Fibroblast of villous mesenchyme (primary cell): ENCODE measurements at regions not wholly inside any gene's neighbourhood (a gene's known extent, or its start where the extent isn't known, plus 50 kb on each side); places are given as distances from the start of the nearest gene placed in this dataset.

Source experiments
- DNase-seq: peaks from one replicate; pipeline ENCODE4 v3.0.0-alpha.2; 2010; ENCODE audit warnings: low read depth
- H3K4me3 ChIP-seq: 2 replicates; pipeline ENCODE4 v1.5.1; 2011; ENCODE audit warnings: low read depth, mild to moderate bottlenecking, low read length
- TF ChIP-seq, protein P1 (sequence below): IDR thresholded peaks from 2 replicates; pipeline ENCODE4 v1.5.1; 2012; ENCODE audit warnings: low read depth, mild to moderate bottlenecking, low read length; ENCODE audit not compliant: insufficient read depth

DNA sequence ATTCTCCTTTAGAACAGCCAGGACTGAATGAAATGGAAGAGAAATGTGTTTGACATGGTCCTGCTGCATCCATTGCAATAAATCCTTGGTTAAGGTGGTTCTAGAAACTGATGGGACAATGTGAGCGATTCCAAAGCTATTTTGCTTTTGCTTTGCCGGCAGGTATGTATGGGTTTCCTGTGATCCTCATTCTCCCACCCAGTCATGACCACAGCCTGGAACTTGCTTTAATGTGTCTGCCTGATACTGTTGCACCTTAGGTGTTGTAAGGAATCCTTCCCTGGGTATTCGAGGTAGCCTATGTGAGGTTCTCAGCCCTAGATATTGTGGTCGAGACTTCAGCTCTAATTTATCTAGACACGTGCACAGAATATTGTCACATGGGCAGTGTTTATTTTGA lies 86.1 kb downstream of the ZNF518B start:
- no peak for DNase-seq
- TF ChIP-seq, protein P1, sequence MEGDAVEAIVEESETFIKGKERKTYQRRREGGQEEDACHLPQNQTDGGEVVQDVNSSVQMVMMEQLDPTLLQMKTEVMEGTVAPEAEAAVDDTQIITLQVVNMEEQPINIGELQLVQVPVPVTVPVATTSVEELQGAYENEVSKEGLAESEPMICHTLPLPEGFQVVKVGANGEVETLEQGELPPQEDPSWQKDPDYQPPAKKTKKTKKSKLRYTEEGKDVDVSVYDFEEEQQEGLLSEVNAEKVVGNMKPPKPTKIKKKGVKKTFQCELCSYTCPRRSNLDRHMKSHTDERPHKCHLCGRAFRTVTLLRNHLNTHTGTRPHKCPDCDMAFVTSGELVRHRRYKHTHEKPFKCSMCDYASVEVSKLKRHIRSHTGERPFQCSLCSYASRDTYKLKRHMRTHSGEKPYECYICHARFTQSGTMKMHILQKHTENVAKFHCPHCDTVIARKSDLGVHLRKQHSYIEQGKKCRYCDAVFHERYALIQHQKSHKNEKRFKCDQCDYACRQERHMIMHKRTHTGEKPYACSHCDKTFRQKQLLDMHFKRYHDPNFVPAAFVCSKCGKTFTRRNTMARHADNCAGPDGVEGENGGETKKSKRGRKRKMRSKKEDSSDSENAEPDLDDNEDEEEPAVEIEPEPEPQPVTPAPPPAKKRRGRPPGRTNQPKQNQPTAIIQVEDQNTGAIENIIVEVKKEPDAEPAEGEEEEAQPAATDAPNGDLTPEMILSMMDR, result no peak
- H3K4me3 ChIP-seq, result no peak overlapping the region

DNA sequence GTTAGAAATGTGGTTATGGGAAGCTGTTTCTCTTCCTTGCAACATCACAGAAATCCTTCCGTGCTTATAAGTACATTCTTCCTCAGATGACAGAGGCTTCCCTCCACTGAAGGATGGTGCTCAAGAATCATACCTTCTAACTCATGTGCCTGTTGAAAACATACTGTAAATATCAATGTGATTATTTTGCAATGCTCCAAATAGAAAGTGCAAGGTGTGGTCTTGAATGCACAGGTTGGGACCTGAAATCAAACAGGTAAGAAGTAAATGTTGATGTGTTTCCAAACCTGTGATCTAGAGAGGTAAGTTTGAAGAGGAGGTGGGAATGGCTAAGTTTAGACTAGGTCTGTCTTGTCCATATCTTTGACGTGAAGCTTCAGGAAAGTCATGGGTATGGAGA lies 87.7 kb downstream of the ZNF518B start:
- no peak overlapping the region for H3K4me3 ChIP-seq
- DNase-seq, result no peak
- TF ChIP-seq, protein P1, result no peak

DNA sequence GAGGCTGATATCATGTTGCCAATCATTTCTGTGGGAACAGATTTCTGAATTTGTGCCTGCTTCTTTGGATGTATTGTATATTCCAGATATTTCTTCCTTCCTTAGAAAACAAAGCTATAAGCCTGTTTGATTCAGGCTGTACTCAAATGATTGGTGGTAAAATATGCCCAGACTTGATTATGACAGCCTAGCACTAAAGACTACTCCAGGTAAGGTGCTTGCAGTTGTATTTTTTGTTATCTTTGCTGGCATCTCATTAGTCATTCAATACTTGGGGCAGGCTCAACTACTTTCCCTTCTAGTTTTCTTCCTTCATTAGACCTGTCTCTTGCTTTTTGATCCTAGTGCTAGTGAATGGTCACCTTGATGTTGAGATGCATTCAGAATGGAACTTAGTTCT lies 90.6 kb downstream of the ZNF518B start:
- TF ChIP-seq, protein P1, result no peak
- no peak for DNase-seq
- H3K4me3 ChIP-seq, result no peak overlapping the region

DNA sequence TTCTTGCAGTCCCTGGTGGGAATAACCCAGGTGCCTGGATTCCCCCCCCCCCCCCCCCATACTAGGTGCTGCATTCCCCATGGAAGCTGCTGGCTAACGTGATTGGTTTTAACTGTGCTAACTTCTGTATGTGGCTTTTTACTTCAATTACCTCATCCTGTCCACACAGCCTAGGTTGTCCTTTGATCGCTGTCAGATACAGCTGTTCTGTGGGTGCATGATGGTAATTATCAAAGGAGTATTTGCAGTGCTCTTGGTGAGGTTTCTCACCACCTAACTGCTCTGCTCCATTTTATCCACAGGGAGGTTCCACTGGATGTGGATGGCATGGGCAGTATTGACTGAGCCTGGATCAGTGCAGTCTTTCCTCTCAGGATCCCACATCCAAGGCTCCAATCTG lies 93.0 kb downstream of the ZNF518B start:
- DNase-seq, result no peak
- no peak overlapping the region for H3K4me3 ChIP-seq
- TF ChIP-seq, protein P1, result no peak

DNA sequence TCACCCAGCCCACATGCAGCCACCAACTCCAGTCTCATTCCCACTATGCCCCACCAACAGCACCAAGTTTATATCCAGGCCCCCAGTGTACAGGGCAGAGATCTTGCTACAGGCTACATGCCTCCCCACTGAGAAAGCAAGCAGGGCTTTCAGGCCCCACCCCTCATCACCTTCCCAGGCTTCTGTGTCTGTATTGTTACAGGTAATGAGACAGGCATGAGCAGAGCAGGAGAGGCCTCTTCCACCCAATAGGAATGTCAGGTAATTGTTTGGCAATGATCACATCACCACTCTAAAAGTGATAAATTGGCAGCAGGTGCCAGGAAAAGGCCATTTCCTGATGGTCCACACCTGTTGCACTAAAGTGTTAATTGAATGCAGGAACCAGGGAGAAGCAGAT lies 102.5 kb downstream of the ZNF518B start:
- no peak for DNase-seq
- TF ChIP-seq, protein P1, result no peak
- no peak overlapping the region for H3K4me3 ChIP-seq

DNA sequence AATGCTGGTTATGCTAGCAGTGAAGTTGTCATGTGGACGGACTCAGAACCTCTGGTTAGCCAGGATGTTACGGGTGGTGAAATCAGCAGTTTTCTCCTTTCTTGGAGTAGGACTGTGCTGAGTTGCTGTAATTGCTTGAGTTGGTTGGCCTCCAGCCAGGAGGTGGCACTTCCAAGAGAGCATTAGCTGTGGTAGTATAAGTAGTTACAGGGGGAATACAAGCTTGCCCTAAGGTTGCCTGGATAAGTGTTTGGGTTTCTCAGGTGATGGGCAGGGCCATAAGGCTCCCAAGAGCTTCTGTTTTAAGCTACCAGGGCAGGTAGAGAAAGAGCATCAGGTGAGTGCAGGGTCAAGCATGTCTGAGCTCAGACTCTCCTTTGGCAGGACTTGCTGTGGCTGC lies 103.0 kb downstream of the ZNF518B start:
- H3K4me3 ChIP-seq, result no peak overlapping the region
- TF ChIP-seq, protein P1, result no peak
- DNase-seq, result no peak

DNA sequence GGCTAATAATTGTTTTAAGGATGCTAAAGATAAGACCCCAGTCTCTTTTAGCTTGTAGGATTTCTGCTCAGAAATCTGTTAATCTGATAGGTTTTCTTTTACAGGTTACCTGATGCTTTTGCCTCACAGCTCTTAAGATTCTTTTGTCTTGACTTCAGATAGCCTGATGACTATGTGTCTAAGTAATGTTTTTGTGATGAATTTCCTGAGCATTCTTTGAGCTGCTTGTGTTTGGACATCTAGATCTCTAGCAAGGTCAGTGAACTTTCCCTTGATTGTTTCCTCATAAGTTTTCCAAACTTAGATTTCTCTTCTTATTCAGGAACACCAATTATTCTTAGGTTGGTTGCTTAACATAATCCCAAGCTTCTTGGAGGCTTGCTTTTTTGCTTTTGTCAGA lies 104.1 kb downstream of the ZNF518B start:
- H3K4me3 ChIP-seq, result no peak overlapping the region
- TF ChIP-seq, protein P1, result no peak

More for the DNA sequence above, 104.1 kb downstream of the ZNF518B start:
- no peak for DNase-seq
